ENCODE measurements at regions not wholly inside any gene's neighbourhood (a gene's known extent, or its start where the extent isn't known, plus 50 kb on each side); places are given as distances from the start of the nearest gene placed in this dataset.

- Histone ChIP-seq H3K79me2 (ENCODE audit: insufficient read depth) (no peaks in the 10 kb centered on the region), H3K36me3 (replicated peaks in 1 of 2; ENCODE audit: control insufficient read depth in 1 of 2, insufficient read depth in 2 of 2, low read length in 1 of 2) (no peaks in the 10 kb centered on the region), H3K27me3 (ENCODE audit: insufficient read depth) (no peaks in the 10 kb centered on the region), H4K20me1 (ENCODE audit: insufficient read depth) (no peaks in the 10 kb centered on the region), H3K4me2 (no peak overlapping the region), H3K9me3 (no peaks in the 10 kb centered on the region), H3K27ac (ENCODE audit: low read depth in 2 of 2, low read length in 1 of 2) (no peak overlapping the region), H3F3A (replicated peaks; ENCODE audit: insufficient read depth) (no peaks in the 10 kb centered on the region), H3K9ac (no peak overlapping the region), H3K9me2 (no peaks in the 10 kb centered on the region), H3K4me1 (ENCODE audit: control insufficient read depth in 1 of 2, insufficient read depth in 2 of 2, low read depth in 1 of 2, low read length in 1 of 2) (peaks cover 0 to 3% of the 10 kb centered on the region in 2 experiments; a peak in 1 of 4 replicates), H2AFZ (ENCODE audit: low read depth) (no peak overlapping the region), H3K4me3 (ENCODE audit: low read depth in 2 of 2, low read length in 1 of 2) (no peak overlapping the region)
- POLR2A ChIA-PET, result no interaction called here
- no CpG with 5 or more reads among the region's 3 CpGs for WGBS (ENCODE audit: low lambda C conversion rate)
- TF ChIP-seq TEAD4 (IDR thresholded peaks at IDR 0.05; ENCODE audit: borderline replicate concordance, insufficient read depth) (no peak), USF1 (IDR thresholded peaks at IDR 0.05; ENCODE audit: borderline replicate concordance, low read depth) (no peak), POLR2AphosphoS5 (IDR thresholded peaks at IDR 0.05; ENCODE audit: low read depth, low read length) (no peak), USF2 (IDR thresholded peaks at IDR 0.05; ENCODE audit: borderline replicate concordance, low read depth, low read length) (no peak), RCOR1 (IDR thresholded peaks at IDR 0.05; ENCODE audit: low read length) (no peak), CTCF (IDR thresholded peaks at IDR 0.05) (no peak), MAX (IDR thresholded peaks at IDR 0.05; ENCODE audit: low read depth) (no peak), MXI1 (IDR thresholded peaks at IDR 0.05; ENCODE audit: low read depth, low read length) (no peak), SMC3 (IDR thresholded peaks at IDR 0.05; ENCODE audit: low read depth, low read length) (no peak), NRF1 (IDR thresholded peaks at IDR 0.05; ENCODE audit: low read depth, low read length) (no peak), REST (IDR thresholded peaks at IDR 0.05; ENCODE audit: low read depth, low read length) (no peak), RFX5 (IDR thresholded peaks at IDR 0.05; ENCODE audit: low read length) (no peak), RXRA (IDR thresholded peaks at IDR 0.05; ENCODE audit: borderline replicate concordance, low read depth) (no peak), ELF1 (IDR thresholded peaks at IDR 0.05) (no peak), EP300 (IDR thresholded peaks at IDR 0.05; ENCODE audit: borderline replicate concordance in 1 of 2, low read depth in 1 of 2, low read length in 1 of 2) (no peak), PBX3 (IDR thresholded peaks at IDR 0.05) (no peak), RAD21 (IDR thresholded peaks at IDR 0.05; ENCODE audit: low read length) (no peak), TAF1 (IDR thresholded peaks at IDR 0.05; ENCODE audit: borderline replicate concordance, low read depth, low read length) (no peak), YY1 (IDR thresholded peaks at IDR 0.05; ENCODE audit: low read depth) (no peak)
- CTCF ChIA-PET, result interaction anchor here (0.7 to 1.5 kb wide), 3 partner anchors 16 to 167 kb away, joined by 3 to 8 read pairs (median 3); no protein-coding TSS in a partner anchor
- peak; percentile 17 for DNase-seq
Observed at GRCh38 chr22:40123387-40123786, 54.3 kb upstream of the TNRC6B start.
